ENCODE measurements at regions not wholly inside any gene's neighbourhood (a gene's known extent, or its start where the extent isn't known, plus 50 kb on each side); places are given as distances from the start of the nearest gene placed in this dataset.
"Not testable (repeated sequence)": the region's sequence is repeated elsewhere in the genome, so short reads cannot be mapped to it uniquely, and the experiment has no call there.

DNA sequence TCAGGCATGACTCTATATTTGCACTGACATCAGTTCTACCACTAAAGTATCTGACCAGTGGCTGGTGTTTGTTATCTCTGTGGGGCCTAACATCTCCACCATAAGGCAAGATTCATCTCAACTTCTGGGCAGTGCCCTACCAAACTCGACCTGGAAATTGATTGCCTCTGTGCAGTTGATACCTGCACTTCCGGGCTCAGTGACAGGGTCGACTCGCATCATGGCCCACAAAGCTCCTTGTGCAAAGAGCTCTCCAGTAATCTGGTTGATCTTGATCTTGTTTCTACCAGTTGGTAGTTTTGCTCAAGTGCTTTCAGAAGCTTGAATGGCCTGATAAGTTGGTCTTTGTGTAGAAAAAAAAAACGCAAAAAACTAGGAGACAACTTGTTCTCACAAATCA lies 501.1 kb upstream of the JAG1 start:
- Histone ChIP-seq H3K9me3 (ENCODE audit: low read length) (no peaks in the 10 kb centered on the region), H3K4me1 (ENCODE audit: insufficient read depth, low read length) (no peaks in the 10 kb centered on the region), H3K27ac (ENCODE audit: low read depth, low read length) (no peak overlapping the region), H3K4me3 (ENCODE audit: low read depth in 1 of 2, low read length in 2 of 2) (no peak overlapping the region), H3K36me3 (ENCODE audit: insufficient read depth, low read length) (no peaks in the 10 kb centered on the region), H3K27me3 (ENCODE audit: control insufficient read depth in 1 of 2, insufficient read depth in 2 of 2, low read length in 2 of 2) (no peaks in the 10 kb centered on the region), H3K9ac (ENCODE audit: low read length) (no peak overlapping the region)

DNA sequence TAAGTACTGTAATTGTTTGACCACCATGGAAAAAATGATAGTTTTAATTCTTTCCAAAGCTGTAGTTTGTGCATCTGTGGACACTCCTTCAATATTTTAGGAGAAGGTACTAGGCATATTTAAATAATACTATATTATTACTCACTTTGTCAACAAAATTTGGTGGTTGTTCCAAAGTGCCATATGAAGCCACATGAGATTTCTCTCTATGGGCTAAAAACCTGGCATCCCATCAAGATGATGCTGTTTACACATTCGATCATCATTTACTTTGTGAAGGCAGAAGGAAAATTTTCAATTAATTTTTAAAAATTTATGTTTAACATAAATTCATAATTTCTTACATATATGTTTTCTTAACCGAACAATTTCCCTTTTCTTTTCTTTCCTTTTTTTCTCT lies 502.6 kb upstream of the JAG1 start:
- H3K27me3 ChIP-seq (ENCODE audit: control insufficient read depth in 1 of 2, insufficient read depth in 2 of 2, low read length in 2 of 2) = no peaks in the 10 kb centered on the region
- no peak overlapping the region for H3K4me3 ChIP-seq (ENCODE audit: low read depth in 1 of 2, low read length in 2 of 2)
- no peaks in the 10 kb centered on the region for H3K9me3 ChIP-seq (ENCODE audit: low read length)
- no peak overlapping the region for H3K9ac ChIP-seq (ENCODE audit: low read length)
- H3K36me3 ChIP-seq (ENCODE audit: insufficient read depth, low read length) = no peaks in the 10 kb centered on the region
- H3K4me1 ChIP-seq (ENCODE audit: insufficient read depth, low read length) = no peaks in the 10 kb centered on the region
- no peak overlapping the region for H3K27ac ChIP-seq (ENCODE audit: low read depth, low read length)

DNA sequence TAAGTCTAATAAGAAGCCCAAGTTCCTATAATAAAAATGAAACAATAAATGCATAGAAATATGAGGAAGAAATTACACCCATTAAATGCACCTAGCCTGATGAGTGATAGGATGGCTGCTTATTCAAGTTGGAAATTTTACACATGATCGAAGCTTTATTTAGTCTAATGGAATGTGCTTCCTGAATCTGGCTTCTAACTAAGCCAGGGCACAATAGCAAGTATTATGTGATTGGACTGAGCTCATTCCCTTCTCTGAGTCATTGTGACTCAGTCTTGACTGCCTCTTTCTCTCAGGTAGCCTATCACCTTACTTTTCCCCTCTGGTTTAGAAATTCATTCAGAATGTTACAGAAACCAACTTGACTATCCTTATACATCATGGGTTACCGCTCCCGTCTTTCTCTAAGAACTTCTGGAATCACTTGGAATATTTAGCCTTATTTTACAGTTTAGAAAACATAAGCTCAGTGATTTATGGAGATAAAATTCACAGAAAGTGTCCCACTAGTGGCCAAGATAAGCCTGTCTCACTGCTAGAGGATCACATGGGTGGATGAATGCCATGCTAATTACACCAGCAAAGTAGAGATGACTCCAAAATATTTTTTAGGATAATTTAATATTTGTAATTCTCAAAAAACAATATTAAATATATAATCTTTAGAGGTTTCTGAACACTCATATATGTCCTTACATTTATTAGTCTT lies 505.3 kb upstream of the JAG1 start:
- H3K4me1 ChIP-seq (ENCODE audit: insufficient read depth, low read length) = no peaks in the 10 kb centered on the region
- H3K4me3 ChIP-seq (ENCODE audit: low read depth in 1 of 2, low read length in 2 of 2) = no peak overlapping the region
- no peaks in the 10 kb centered on the region for H3K36me3 ChIP-seq (ENCODE audit: insufficient read depth, low read length)
- no peak overlapping the region for H3K27ac ChIP-seq (ENCODE audit: low read depth, low read length)
- H3K27me3 ChIP-seq (ENCODE audit: control insufficient read depth in 1 of 2, insufficient read depth in 2 of 2, low read length in 2 of 2) = no peaks in the 10 kb centered on the region
- no peaks in the 10 kb centered on the region for H3K9me3 ChIP-seq (ENCODE audit: low read length)
- no peak overlapping the region for H3K9ac ChIP-seq (ENCODE audit: low read length)

DNA sequence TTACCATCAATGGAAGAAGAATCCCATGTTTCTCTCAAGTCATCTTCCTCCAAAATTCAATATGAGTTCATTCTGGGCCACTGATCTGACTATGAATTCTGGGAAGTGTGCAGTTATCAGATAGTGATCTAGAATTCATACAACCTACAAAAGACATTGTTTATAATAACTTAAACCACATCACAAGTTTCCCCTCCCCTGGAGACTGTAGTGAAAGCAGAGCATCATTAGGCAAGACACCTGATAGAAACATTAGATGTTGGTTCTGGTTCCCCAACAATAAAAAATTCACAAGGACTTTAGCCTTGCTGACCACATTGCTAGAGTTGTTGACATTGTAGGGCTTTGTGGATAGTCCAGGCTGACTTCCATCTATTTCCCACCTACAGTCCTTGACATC lies 506.4 kb upstream of the JAG1 start:
- no peak overlapping the region for H3K27ac ChIP-seq (ENCODE audit: low read depth, low read length)
- H3K27me3 ChIP-seq (ENCODE audit: control insufficient read depth in 1 of 2, insufficient read depth in 2 of 2, low read length in 2 of 2) = no peaks in the 10 kb centered on the region
- H3K4me3 ChIP-seq (ENCODE audit: low read depth in 1 of 2, low read length in 2 of 2) = no peak overlapping the region
- H3K9ac ChIP-seq (ENCODE audit: low read length) = no peak overlapping the region
- H3K4me1 ChIP-seq (ENCODE audit: insufficient read depth, low read length) = no peaks in the 10 kb centered on the region
- no peaks in the 10 kb centered on the region for H3K36me3 ChIP-seq (ENCODE audit: insufficient read depth, low read length)
- H3K9me3 ChIP-seq (ENCODE audit: low read length) = no peaks in the 10 kb centered on the region

DNA sequence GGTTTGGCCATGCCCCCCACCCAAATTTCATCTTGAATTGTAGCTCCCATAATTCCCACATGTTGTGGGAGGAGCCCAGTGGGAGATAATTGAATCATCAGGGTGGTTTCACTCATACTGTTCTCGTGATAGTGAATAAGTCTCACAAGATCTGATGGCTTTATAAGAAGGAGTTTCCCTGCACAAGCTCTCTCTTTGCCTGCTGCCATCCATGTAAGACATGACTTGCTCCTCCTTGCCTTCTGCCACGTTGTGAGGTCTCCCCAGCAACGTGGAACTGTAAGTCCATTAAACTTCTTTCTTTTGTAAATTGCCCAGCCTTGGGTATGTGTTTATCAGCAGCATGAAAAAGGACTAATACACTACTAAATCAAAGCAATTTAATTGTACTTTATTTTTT lies 507.3 kb upstream of the JAG1 start:
- not testable (repeated sequence) for H3K27me3 ChIP-seq (ENCODE audit: control insufficient read depth in 1 of 2, insufficient read depth in 2 of 2, low read length in 2 of 2); H3K27ac ChIP-seq (ENCODE audit: low read depth, low read length)

DNA sequence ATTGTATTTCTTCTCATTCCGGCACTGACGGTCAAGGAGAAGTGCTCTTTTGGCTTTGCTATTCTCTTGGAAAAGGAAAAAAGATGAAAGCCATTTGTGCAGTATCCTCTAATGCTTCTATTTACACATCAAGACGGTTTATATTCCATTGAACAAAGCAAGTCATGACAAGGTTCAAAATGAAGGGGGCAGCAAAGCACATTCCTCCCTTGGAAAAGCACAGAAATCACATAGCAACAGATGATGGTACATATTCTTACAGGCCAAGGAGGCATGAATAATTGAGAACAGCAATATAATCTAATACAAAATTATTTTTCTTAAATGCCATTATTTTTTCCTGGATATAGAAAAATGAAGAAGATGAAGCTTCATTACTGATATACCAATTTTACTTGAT lies 508.2 kb upstream of the JAG1 start:
- H3K9ac ChIP-seq (ENCODE audit: low read length) = no peak overlapping the region
- H3K27me3 ChIP-seq (ENCODE audit: control insufficient read depth in 1 of 2, insufficient read depth in 2 of 2, low read length in 2 of 2) = no peaks in the 10 kb centered on the region
- H3K9me3 ChIP-seq (ENCODE audit: low read length) = no peaks in the 10 kb centered on the region
- no peaks in the 10 kb centered on the region for H3K4me1 ChIP-seq (ENCODE audit: insufficient read depth, low read length)
- no peak overlapping the region for H3K27ac ChIP-seq (ENCODE audit: low read depth, low read length)
- H3K36me3 ChIP-seq (ENCODE audit: insufficient read depth, low read length) = no peaks in the 10 kb centered on the region
- H3K4me3 ChIP-seq (ENCODE audit: low read depth in 1 of 2, low read length in 2 of 2) = no peak overlapping the region

More for the DNA sequence above, 507.3 kb upstream of the JAG1 start:
- not testable (repeated sequence) for H3K4me3 ChIP-seq (ENCODE audit: low read depth in 1 of 2, low read length in 2 of 2); H3K36me3 ChIP-seq (ENCODE audit: insufficient read depth, low read length); H3K4me1 ChIP-seq (ENCODE audit: insufficient read depth, low read length); H3K9me3 ChIP-seq (ENCODE audit: low read length); H3K9ac ChIP-seq (ENCODE audit: low read length)

DNA sequence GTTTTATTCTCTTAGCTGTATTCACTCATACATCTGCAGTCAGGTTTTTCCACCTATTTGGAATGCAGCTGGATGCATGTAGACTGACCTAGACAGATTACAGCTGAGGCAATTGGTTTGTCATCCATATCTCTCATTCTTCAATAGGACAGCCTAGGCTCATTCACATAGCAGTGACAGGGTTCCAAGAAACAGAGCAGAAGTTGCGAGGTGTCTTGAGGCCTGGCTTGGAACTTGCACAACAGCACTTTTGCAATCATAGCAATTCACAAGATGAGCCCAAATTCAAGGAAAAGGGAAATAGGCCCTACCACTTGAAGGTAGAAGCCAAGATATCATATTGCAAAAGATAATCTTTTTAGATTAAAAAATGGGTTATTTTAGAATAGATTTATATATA lies 508.9 kb upstream of the JAG1 start:
- H3K9me3 ChIP-seq (ENCODE audit: low read length) = no peaks in the 10 kb centered on the region
- no peak overlapping the region for H3K27ac ChIP-seq (ENCODE audit: low read depth, low read length)
- H3K27me3 ChIP-seq (ENCODE audit: control insufficient read depth in 1 of 2, insufficient read depth in 2 of 2, low read length in 2 of 2) = no peaks in the 10 kb centered on the region
- H3K4me1 ChIP-seq (ENCODE audit: insufficient read depth, low read length) = no peaks in the 10 kb centered on the region
- H3K4me3 ChIP-seq (ENCODE audit: low read depth in 1 of 2, low read length in 2 of 2) = no peak overlapping the region
- H3K9ac ChIP-seq (ENCODE audit: low read length) = no peak overlapping the region
- H3K36me3 ChIP-seq (ENCODE audit: insufficient read depth, low read length) = no peaks in the 10 kb centered on the region

DNA sequence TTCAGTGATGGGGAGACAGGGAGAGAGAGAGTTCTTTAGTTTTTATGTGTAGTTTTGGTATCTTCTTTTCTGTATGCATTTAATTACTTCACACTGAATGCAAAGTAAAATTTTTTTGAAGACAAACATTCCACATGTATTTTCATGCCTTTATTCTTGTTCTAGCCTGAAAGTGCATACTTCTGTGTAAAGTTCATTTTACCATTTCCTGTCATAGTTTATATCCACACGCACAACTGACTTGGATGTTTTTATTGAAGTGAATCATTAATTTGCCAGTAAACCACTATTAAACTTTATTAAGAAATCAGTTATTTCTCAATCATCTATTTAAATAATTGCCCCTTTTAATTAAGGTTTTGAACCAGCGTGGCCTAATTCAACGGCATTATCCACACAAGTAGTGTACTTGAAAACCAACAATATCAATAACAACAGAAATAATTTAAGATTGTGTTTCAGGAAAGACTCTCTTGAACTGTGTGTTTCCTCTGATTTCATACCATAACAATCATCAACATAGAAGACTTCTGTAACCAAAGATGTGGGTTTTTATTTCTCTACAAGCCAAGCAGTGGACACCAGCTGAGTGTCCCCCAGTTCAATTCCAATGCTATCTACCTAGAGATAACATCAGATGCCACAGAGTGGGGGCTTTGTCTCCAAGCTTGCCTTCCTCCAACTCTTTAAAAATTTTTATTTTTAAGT lies 512.7 kb upstream of the JAG1 start:
- no peak overlapping the region for H3K27ac ChIP-seq (ENCODE audit: low read depth, low read length)
- no peak overlapping the region for H3K9ac ChIP-seq (ENCODE audit: low read length)
- H3K4me1 ChIP-seq (ENCODE audit: insufficient read depth, low read length) = no peaks in the 10 kb centered on the region
- no peaks in the 10 kb centered on the region for H3K9me3 ChIP-seq (ENCODE audit: low read length)
- no peak overlapping the region for H3K4me3 ChIP-seq (ENCODE audit: low read depth in 1 of 2, low read length in 2 of 2)
- no peaks in the 10 kb centered on the region for H3K36me3 ChIP-seq (ENCODE audit: insufficient read depth, low read length)
- H3K27me3 ChIP-seq (ENCODE audit: control insufficient read depth in 1 of 2, insufficient read depth in 2 of 2, low read length in 2 of 2) = no peaks in the 10 kb centered on the region

DNA sequence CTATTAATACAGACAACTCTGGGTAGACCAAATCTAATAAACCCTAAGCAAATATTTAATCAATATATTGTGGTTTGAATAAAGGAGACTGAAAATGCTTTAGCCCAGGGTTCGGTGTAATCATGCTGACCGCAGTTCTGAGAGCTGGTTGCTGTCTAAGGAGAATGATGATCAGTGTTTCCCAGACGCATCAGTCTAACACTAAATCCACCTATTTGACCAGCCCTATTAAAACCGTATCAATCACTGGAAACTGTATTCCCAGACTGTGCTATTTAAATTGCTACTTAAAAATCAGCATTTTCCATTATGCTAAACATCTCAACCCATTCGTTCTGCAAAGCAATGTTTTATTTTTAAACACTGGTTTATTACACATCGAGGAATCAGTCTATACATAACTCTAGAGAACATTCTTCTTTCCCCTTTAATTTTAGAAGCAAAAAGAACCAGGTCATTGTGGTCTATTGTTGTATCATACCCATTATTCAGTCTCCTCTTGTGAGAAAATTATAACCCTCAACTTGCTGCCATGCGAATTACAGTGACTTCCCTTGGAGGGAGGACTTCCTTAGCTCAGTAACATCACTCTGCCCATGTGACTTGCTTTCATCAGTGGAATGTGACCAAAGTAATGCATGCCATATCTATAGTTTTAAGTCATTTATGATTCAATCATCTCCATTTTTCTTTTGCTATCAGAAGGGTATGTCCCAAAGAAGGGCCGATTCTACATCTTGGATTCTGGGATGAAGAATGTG lies 515.2 kb upstream of the JAG1 start:
- H3K4me3 ChIP-seq (ENCODE audit: low read depth in 1 of 2, low read length in 2 of 2) = no peak overlapping the region
- no peaks in the 10 kb centered on the region for H3K4me1 ChIP-seq (ENCODE audit: insufficient read depth, low read length)
- H3K27me3 ChIP-seq (ENCODE audit: control insufficient read depth in 1 of 2, insufficient read depth in 2 of 2, low read length in 2 of 2) = no peaks in the 10 kb centered on the region
- H3K9ac ChIP-seq (ENCODE audit: low read length) = no peak overlapping the region
- no peaks in the 10 kb centered on the region for H3K36me3 ChIP-seq (ENCODE audit: insufficient read depth, low read length)
- H3K9me3 ChIP-seq (ENCODE audit: low read length) = no peaks in the 10 kb centered on the region
- H3K27ac ChIP-seq (ENCODE audit: low read depth, low read length) = no peak overlapping the region

DNA sequence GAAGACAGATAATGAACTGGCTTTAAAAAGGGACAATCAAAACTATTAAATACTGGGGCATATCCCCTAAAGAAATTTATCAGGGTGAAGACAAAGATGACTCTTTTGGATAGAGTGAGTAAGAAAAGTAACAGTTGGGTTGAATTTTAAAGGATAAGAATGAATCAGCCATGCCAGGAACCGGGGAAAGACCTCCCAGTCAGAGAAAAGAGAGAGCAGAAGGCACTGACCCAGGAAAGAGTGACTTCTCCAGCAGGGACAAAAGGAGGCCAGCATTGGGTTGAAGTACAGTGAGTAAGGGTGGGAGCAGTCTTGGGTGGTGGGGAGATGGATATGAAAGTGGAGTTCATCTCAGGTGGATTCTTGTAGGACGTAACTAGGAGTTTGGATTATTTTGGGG lies 516.9 kb upstream of the JAG1 start:
- H3K36me3 ChIP-seq (ENCODE audit: insufficient read depth, low read length) = no peaks in the 10 kb centered on the region
- H3K27ac ChIP-seq (ENCODE audit: low read depth, low read length) = no peak overlapping the region
- H3K4me1 ChIP-seq (ENCODE audit: insufficient read depth, low read length) = no peaks in the 10 kb centered on the region
- H3K9me3 ChIP-seq (ENCODE audit: low read length) = no peaks in the 10 kb centered on the region
- H3K9ac ChIP-seq (ENCODE audit: low read length) = no peak overlapping the region
- H3K27me3 ChIP-seq (ENCODE audit: control insufficient read depth in 1 of 2, insufficient read depth in 2 of 2, low read length in 2 of 2) = no peaks in the 10 kb centered on the region
- H3K4me3 ChIP-seq (ENCODE audit: low read depth in 1 of 2, low read length in 2 of 2) = no peak overlapping the region

DNA sequence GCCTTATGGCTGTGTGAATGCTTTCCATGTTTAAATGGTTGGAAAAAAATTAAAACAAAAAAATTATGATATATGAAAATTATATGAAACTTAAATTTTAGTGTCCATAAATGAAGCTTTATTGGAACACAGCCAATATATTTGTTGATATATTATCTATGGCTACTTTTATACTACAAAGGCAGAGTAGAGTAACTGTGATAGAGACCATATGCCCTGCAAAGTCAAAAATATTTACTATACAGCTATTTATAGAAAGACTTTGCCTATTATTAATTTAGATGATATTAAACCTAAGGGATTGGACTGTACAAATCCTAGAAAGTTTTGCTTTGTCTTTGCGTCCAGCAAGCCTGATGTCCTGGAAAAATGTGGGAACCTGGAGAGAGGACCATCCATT lies 518.3 kb upstream of the JAG1 start:
- Histone ChIP-seq H3K36me3 (ENCODE audit: insufficient read depth, low read length) (no peaks in the 10 kb centered on the region), H3K27ac (ENCODE audit: low read depth, low read length) (no peak overlapping the region), H3K9me3 (ENCODE audit: low read length) (no peaks in the 10 kb centered on the region), H3K27me3 (ENCODE audit: control insufficient read depth in 1 of 2, insufficient read depth in 2 of 2, low read length in 2 of 2) (no peaks in the 10 kb centered on the region), H3K4me1 (ENCODE audit: insufficient read depth, low read length) (no peaks in the 10 kb centered on the region), H3K4me3 (ENCODE audit: low read depth in 1 of 2, low read length in 2 of 2) (no peak overlapping the region), H3K9ac (ENCODE audit: low read length) (no peak overlapping the region)
